ENCODE measurements at regions not wholly inside any gene's neighbourhood (a gene's known extent, or its start where the extent isn't known, plus 50 kb on each side); places are given as distances from the start of the nearest gene placed in this dataset.

GRCh38 chr20:40868551-40869217 is 159.9 kb upstream of the TOP1 start:
- TF ChIP-seq EGR1 (IDR thresholded peaks at IDR 0.05; ENCODE audit: low read depth) (no peak), CEBPB (IDR thresholded peaks at IDR 0.05; ENCODE audit: low read depth) (no peak), CTCF (IDR thresholded peaks at IDR 0.05 in 2 of 3, conservative IDR thresholded peaks at IDR 0.05 in 1 of 3; ENCODE audit: borderline replicate concordance in 1 of 3, insufficient read depth in 1 of 3, low read depth in 2 of 3, low read length in 2 of 3) (no peak), POLR2A (IDR thresholded peaks at IDR 0.05; ENCODE audit: borderline replicate concordance, extremely low read depth, insufficient read depth, insufficient read length) (no peak), JUND (IDR thresholded peaks at IDR 0.05) (no peak), REST (IDR thresholded peaks at IDR 0.05; ENCODE audit: low read depth) (no peak), SIN3A (IDR thresholded peaks at IDR 0.05; ENCODE audit: low read depth) (no peak), SRF (IDR thresholded peaks at IDR 0.05; ENCODE audit: low read depth) (no peak), EZH2 (IDR thresholded peaks at IDR 0.05) (no peak), SP1 (IDR thresholded peaks at IDR 0.05; ENCODE audit: low read depth) (no peak)
